Cardiac muscle cell (in vitro differentiated cells and primary cell): ENCODE measurements at regions not wholly inside any gene's neighbourhood (a gene's known extent, or its start where the extent isn't known, plus 50 kb on each side); places are given as distances from the start of the nearest gene placed in this dataset.

Experiments
- DNase-seq, 2 donors: peaks; one replicate each; pipeline versions ENCODE4 v3.0.0 to v3.0.0-alpha.2; 2010 to 2017; ENCODE audit warnings: low read depth in 1 of 2, low spot score in 1 of 2
- H3K27ac ChIP-seq: fragments of 200-600 bp; sonication (generic); 2 replicates; pipeline ENCODE4 v1.5.1; 2016
- H3K27me3 ChIP-seq: fragments of 200-600 bp; sonication (generic); 2 replicates; pipeline ENCODE4 v1.6.0; 2016; ENCODE audit warnings: control low read depth
- H3K36me3 ChIP-seq: fragments of 200-600 bp; sonication (generic); 2 replicates; pipeline ENCODE4 v1.5.1; 2016; ENCODE audit warnings: control low read depth
- H3K4me1 ChIP-seq: fragments of 200-600 bp; sonication (generic); 2 replicates; pipeline ENCODE4 v1.8.1; 2017; ENCODE audit warnings: low read depth, mild to moderate bottlenecking, mixed run types
- H3K4me3 ChIP-seq: fragments of 200-600 bp; sonication (generic); 2 replicates; pipeline ENCODE4 v1.5.1; 2016; ENCODE audit warnings: mild to moderate bottlenecking
- H3K9me3 ChIP-seq: fragments of 200-600 bp; sonication (generic); 2 replicates; pipeline ENCODE4 v1.5.1; 2017; ENCODE audit warnings: low read depth, mild to moderate bottlenecking, control low read depth
- CTCF ChIP-seq: IDR thresholded peaks from 2 replicates; pipeline ENCODE4 v1.5.1; 2012; ENCODE audit warnings: low read depth, mild to moderate bottlenecking, low read length

- Histone ChIP-seq H3K4me3 (no peak overlapping the region), H3K27ac (no peak overlapping the region), H3K36me3 (no peaks in the 10 kb centered on the region), H3K4me1 (no peaks in the 10 kb centered on the region), H3K9me3 (no peaks in the 10 kb centered on the region), H3K27me3 (no peaks in the 10 kb centered on the region)
- TF ChIP-seq CTCF: no peak
- DNase-seq: no peak
Observed at GRCh38 chr11:134542401-134543165, 130.5 kb upstream of the B3GAT1 start.

- no peaks in the 10 kb centered on the region for H3K27me3 ChIP-seq
- H3K4me3 ChIP-seq: no peak overlapping the region
- no peaks in the 10 kb centered on the region for H3K9me3 ChIP-seq
- DNase-seq: no peak
- no peak overlapping the region for H3K27ac ChIP-seq
- no peaks in the 10 kb centered on the region for H3K4me1 ChIP-seq
- H3K36me3 ChIP-seq: no peaks in the 10 kb centered on the region
- no peak for TF ChIP-seq CTCF
Observed at GRCh38 chr11:134541951-134542350, 129.9 kb upstream of the B3GAT1 start.

GRCh38 chr11:134541355-134541754, 129.3 kb upstream of the B3GAT1 start:
- H3K27ac ChIP-seq: no peak overlapping the region
- no peaks in the 10 kb centered on the region for H3K9me3 ChIP-seq
- H3K36me3 ChIP-seq: no peaks in the 10 kb centered on the region
- H3K27me3 ChIP-seq: no peaks in the 10 kb centered on the region
- no peak overlapping the region for H3K4me3 ChIP-seq
- no peak for TF ChIP-seq CTCF
- DNase-seq: no peak
- H3K4me1 ChIP-seq: no peaks in the 10 kb centered on the region

- TF ChIP-seq CTCF: no peak
- Histone ChIP-seq H3K27ac (no peak overlapping the region), H3K4me3 (no peak overlapping the region), H3K9me3 (no peaks in the 10 kb centered on the region), H3K27me3 (no peaks in the 10 kb centered on the region), H3K4me1 (no peaks in the 10 kb centered on the region), H3K36me3 (no peaks in the 10 kb centered on the region)
- DNase-seq: no peak
Observed at GRCh38 chr11:134539285-134539684, 127.2 kb upstream of the B3GAT1 start.

- no peak overlapping the region for H3K27ac ChIP-seq
- DNase-seq: no peak
Observed at GRCh38 chr11:134538742-134539141, 126.7 kb upstream of the B3GAT1 start.

More at GRCh38 chr11:134538742-134539141, 126.7 kb upstream of the B3GAT1 start:
- TF ChIP-seq CTCF: no peak
- Histone ChIP-seq H3K4me1 (no peaks in the 10 kb centered on the region), H3K9me3 (no peaks in the 10 kb centered on the region), H3K4me3 (no peak overlapping the region), H3K36me3 (no peaks in the 10 kb centered on the region), H3K27me3 (no peaks in the 10 kb centered on the region)
